ENCODE measurements at regions not wholly inside any gene's neighbourhood (a gene's known extent, or its start where the extent isn't known, plus 50 kb on each side); places are given as distances from the start of the nearest gene placed in this dataset.

GRCh38 chr7:146002431-146003078, 114.0 kb upstream of the CNTNAP2 start:
- DNase-seq (ENCODE audit: low spot score): no peak
- Histone ChIP-seq H3K4me3 (no peak overlapping the region), H3K27me3 (ENCODE audit: insufficient read depth) (no peaks in the 10 kb centered on the region), H2AFZ (no peak overlapping the region), H3K27ac (ENCODE audit: low read depth) (no peak overlapping the region), H3F3A (replicated peaks; ENCODE audit: low read depth) (no peaks in the 10 kb centered on the region), H3K9me2 (ENCODE audit: insufficient read depth) (no peaks in the 10 kb centered on the region), H4K20me1 (replicated peaks; ENCODE audit: insufficient read depth) (no peaks in the 10 kb centered on the region), H3K36me3 (ENCODE audit: insufficient read depth) (no peaks in the 10 kb centered on the region), H3K4me2 (no peak overlapping the region), H3K79me2 (replicated peaks; ENCODE audit: insufficient read depth) (no peaks in the 10 kb centered on the region), H3K4me1 (ENCODE audit: insufficient read depth) (no peaks in the 10 kb centered on the region)
- H3K27ac Mint-ChIP-seq: no peak overlapping the region
- no peaks in the 10 kb centered on the region for H3K4me1 Mint-ChIP-seq
- no peak overlapping the region for H3K4me3 Mint-ChIP-seq
- TF ChIP-seq CREB1 (CRISPR knock-in tag; IDR thresholded peaks at IDR 0.05; ENCODE audit: low read depth): no peak
- no peak for TF ChIP-seq POLR2AphosphoS5 (IDR thresholded peaks at IDR 0.05; ENCODE audit: low read depth)
- TF ChIP-seq ZNF114 (CRISPR knock-in tag; IDR thresholded peaks at IDR 0.05): no peak
- TF ChIP-seq, protein P1, sequence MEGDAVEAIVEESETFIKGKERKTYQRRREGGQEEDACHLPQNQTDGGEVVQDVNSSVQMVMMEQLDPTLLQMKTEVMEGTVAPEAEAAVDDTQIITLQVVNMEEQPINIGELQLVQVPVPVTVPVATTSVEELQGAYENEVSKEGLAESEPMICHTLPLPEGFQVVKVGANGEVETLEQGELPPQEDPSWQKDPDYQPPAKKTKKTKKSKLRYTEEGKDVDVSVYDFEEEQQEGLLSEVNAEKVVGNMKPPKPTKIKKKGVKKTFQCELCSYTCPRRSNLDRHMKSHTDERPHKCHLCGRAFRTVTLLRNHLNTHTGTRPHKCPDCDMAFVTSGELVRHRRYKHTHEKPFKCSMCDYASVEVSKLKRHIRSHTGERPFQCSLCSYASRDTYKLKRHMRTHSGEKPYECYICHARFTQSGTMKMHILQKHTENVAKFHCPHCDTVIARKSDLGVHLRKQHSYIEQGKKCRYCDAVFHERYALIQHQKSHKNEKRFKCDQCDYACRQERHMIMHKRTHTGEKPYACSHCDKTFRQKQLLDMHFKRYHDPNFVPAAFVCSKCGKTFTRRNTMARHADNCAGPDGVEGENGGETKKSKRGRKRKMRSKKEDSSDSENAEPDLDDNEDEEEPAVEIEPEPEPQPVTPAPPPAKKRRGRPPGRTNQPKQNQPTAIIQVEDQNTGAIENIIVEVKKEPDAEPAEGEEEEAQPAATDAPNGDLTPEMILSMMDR (conservative IDR thresholded peaks at IDR 0.05; ENCODE audit: low read depth in 2 of 2): no peak
- TF ChIP-seq JUNB (IDR thresholded peaks at IDR 0.05; ENCODE audit: unreplicated experiment): no peak
- H3K36me3 Mint-ChIP-seq (ENCODE audit: low read depth): no peaks in the 10 kb centered on the region
- H3K9me3 Mint-ChIP-seq: peaks cover 68% of the 10 kb centered on the region
- no peak for ATAC-seq
- H3K27me3 Mint-ChIP-seq (ENCODE audit: insufficient read depth, low read depth, poor library complexity): no peaks in the 10 kb centered on the region

GRCh38 chr7:146002008-146002407, 114.6 kb upstream of the CNTNAP2 start:
- H3K36me3 ChIP-seq (ENCODE audit: insufficient read depth): no peaks in the 10 kb centered on the region
- Mint-ChIP-seq H3K9me3 (peaks cover 67% of the 10 kb centered on the region), H3K4me1 (no peaks in the 10 kb centered on the region), H3K36me3 (ENCODE audit: low read depth) (no peaks in the 10 kb centered on the region), H3K27ac (no peak overlapping the region), H3K4me3 (no peak overlapping the region), H3K27me3 (ENCODE audit: insufficient read depth, low read depth, poor library complexity) (no peaks in the 10 kb centered on the region)
- no peaks in the 10 kb centered on the region for H3K9me2 ChIP-seq (ENCODE audit: insufficient read depth)
- H3F3A ChIP-seq (replicated peaks; ENCODE audit: low read depth): no peaks in the 10 kb centered on the region
- no peaks in the 10 kb centered on the region for H3K27me3 ChIP-seq (ENCODE audit: insufficient read depth)
- no peaks in the 10 kb centered on the region for H3K79me2 ChIP-seq (replicated peaks; ENCODE audit: insufficient read depth)
- no peaks in the 10 kb centered on the region for H3K4me1 ChIP-seq (ENCODE audit: insufficient read depth)
- no peak overlapping the region for H3K4me2 ChIP-seq
- no peak overlapping the region for H3K27ac ChIP-seq (ENCODE audit: low read depth)
- ATAC-seq: no peak
- no peaks in the 10 kb centered on the region for H4K20me1 ChIP-seq (replicated peaks; ENCODE audit: insufficient read depth)
- no peak overlapping the region for H3K4me3 ChIP-seq
- no peak overlapping the region for H2AFZ ChIP-seq
- DNase-seq (ENCODE audit: low spot score): no peak
- TF ChIP-seq POLR2AphosphoS5 (IDR thresholded peaks at IDR 0.05; ENCODE audit: low read depth) (no peak), NANOG (IDR thresholded peaks at IDR 0.05; ENCODE audit: borderline replicate concordance) (no peak), ZNF331 (CRISPR knock-in tag; IDR thresholded peaks at IDR 0.05; ENCODE audit: low read depth) (no peak), STAT1 (IDR thresholded peaks at IDR 0.05; ENCODE audit: unreplicated experiment) (no peak), CREB1 (CRISPR knock-in tag; IDR thresholded peaks at IDR 0.05; ENCODE audit: low read depth) (no peak), ZNF114 (CRISPR knock-in tag; IDR thresholded peaks at IDR 0.05) (no peak), ETS1 (IDR thresholded peaks at IDR 0.05) (no peak), EZH2phosphoT487 (IDR thresholded peaks at IDR 0.05; ENCODE audit: unreplicated experiment) (no peak), EZH2 (IDR thresholded peaks at IDR 0.05; ENCODE audit: low read depth, unreplicated experiment) (no peak)
- TF ChIP-seq, protein P2, sequence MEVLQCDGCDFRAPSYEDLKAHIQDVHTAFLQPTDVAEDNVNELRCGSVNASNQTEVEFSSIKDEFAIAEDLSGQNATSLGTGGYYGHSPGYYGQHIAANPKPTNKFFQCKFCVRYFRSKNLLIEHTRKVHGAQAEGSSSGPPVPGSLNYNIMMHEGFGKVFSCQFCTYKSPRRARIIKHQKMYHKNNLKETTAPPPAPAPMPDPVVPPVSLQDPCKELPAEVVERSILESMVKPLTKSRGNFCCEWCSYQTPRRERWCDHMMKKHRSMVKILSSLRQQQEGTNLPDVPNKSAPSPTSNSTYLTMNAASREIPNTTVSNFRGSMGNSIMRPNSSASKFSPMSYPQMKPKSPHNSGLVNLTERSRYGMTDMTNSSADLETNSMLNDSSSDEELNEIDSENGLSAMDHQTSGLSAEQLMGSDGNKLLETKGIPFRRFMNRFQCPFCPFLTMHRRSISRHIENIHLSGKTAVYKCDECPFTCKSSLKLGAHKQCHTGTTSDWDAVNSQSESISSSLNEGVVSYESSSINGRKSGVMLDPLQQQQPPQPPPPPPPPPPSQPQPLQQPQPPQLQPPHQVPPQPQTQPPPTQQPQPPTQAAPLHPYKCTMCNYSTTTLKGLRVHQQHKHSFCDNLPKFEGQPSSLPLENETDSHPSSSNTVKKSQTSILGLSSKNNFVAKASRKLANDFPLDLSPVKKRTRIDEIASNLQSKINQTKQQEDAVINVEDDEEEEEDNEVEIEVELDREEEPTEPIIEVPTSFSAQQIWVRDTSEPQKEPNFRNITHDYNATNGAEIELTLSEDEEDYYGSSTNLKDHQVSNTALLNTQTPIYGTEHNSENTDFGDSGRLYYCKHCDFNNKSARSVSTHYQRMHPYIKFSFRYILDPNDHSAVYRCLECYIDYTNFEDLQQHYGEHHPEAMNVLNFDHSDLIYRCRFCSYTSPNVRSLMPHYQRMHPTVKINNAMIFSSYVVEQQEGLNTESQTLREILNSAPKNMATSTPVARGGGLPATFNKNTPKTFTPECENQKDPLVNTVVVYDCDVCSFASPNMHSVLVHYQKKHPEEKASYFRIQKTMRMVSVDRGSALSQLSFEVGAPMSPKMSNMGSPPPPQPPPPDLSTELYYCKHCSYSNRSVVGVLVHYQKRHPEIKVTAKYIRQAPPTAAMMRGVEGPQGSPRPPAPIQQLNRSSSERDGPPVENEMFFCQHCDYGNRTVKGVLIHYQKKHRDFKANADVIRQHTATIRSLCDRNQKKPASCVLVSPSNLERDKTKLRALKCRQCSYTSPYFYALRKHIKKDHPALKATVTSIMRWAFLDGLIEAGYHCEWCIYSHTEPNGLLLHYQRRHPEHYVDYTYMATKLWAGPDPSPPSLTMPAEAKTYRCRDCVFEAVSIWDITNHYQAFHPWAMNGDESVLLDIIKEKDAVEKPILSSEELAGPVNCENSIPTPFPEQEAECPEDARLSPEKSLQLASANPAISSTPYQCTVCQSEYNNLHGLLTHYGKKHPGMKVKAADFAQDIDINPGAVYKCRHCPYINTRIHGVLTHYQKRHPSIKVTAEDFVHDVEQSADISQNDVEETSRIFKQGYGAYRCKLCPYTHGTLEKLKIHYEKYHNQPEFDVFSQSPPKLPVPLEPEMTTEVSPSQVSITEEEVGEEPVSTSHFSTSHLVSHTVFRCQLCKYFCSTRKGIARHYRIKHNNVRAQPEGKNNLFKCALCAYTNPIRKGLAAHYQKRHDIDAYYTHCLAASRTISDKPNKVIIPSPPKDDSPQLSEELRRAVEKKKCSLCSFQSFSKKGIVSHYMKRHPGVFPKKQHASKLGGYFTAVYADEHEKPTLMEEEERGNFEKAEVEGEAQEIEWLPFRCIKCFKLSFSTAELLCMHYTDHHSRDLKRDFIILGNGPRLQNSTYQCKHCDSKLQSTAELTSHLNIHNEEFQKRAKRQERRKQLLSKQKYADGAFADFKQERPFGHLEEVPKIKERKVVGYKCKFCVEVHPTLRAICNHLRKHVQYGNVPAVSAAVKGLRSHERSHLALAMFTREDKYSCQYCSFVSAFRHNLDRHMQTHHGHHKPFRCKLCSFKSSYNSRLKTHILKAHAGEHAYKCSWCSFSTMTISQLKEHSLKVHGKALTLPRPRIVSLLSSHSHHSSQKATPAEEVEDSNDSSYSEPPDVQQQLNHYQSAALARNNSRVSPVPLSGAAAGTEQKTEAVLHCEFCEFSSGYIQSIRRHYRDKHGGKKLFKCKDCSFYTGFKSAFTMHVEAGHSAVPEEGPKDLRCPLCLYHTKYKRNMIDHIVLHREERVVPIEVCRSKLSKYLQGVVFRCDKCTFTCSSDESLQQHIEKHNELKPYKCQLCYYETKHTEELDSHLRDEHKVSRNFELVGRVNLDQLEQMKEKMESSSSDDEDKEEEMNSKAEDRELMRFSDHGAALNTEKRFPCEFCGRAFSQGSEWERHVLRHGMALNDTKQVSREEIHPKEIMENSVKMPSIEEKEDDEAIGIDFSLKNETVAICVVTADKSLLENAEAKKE (CRISPR knock-in tag; IDR thresholded peaks at IDR 0.05): no peak

Data from GM23338 (cell line).